NCI-H2227 (cell line): ENCODE measurements at regions not wholly inside any gene's neighbourhood (a gene's known extent, or its start where the extent isn't known, plus 50 kb on each side); places are given as distances from the start of the nearest gene placed in this dataset.
"Not testable (repeated sequence)": the region's sequence is repeated elsewhere in the genome, so short reads cannot be mapped to it uniquely, and the experiment has no call there.

Source experiments
- DNase-seq: peaks from one replicate; lab custom pipeline; 2025; ENCODE audit not compliant: unreplicated experiment; lab: John Stamatoyannopoulos, UW

DNA sequence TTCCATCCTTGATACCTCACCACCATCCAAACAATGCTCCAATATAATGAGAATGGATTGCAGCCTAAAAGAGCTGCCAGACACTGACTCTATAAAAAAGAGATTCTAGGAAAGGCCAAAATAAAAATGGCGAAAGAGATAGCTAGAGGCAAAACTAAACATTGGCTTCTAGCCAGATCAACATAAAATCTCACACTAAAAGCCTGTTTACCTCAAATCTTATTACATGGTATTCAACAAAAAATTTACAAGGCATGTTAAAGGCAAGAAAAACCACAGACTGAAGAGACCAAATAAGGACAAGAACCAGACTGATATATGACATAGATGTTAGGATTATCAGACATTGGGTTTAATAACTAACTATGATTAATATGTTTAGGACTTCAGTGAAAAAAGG lies 1127.0 kb downstream of the DNAJB9 start:
- no peak for DNase-seq

DNA sequence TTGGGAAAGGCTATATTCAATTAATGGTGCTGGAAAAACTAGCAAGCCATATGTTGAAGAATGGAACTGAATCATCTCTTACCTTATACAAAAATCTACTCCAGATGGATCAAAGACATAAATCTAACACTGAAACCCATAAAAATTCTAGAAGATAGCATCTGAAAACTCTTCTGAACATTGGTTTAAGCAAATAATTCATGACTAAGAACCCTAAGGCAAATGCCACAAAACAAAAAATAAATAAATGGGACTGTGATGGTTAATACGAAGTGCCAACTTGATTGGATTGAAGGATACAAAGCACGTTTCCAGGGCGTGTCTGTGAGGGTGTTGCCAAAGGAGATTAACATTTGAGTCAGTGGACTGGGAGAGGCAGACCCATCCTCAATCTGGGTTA lies 1130.0 kb downstream of the DNAJB9 start:
- no peak for DNase-seq

DNA sequence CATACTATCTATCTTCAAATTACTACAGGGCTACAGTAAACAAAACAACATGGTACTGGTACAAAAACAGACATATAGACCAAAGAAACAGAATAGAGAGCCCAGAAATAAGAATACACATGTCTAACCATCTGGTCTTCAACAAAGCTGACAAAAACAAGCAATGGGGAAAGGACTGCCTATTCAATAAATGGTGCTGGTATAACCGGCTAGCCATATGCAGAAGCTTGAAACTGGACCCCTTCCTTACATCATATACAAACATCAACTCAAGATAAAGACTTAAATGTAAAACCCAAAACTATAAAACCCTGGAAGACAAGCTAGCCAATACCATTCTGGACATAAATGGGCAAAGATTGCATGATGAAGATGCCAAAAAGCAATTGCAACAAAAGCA lies 1143.7 kb downstream of the DNAJB9 start:
- no peak for DNase-seq

DNA sequence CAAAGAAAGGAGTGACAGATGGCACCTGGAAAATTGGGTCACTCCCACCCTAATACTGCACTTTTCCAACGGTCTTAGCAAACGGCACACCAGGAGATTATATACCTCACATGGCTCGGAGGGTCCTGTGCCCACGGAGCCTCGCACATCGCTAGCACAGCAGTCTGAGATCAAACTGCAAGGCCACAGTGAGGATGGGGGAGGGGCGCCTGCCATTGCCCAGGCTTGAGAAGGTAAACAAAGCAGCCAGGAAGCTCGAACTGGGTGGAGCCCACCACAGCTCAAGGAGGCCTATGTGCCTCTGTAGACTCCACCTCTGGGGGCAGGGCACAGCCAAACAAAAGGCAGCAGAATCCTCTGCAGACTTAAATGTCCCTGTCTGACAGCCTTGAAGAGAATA lies 1149.7 kb downstream of the DNAJB9 start:
- not testable (repeated sequence) for DNase-seq

DNA sequence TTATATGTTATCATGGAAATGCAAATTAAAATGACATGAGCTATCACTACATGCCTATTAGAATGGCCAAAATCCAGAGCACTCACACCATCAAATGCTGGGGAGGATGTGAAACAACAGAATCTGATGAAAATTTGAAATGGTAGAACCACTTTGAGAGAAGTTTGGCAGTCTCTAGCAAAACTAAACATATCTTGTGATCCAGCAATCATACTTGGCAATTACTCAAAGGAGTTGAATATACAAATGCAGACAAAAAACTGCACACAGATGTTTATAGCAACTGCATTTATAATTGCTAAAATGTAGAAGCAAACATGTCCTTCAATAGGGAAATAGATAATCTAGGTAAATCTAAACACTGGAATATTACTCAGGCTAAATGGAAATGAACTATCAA lies 1164.9 kb downstream of the DNAJB9 start:
- DNase-seq = no peak

DNA sequence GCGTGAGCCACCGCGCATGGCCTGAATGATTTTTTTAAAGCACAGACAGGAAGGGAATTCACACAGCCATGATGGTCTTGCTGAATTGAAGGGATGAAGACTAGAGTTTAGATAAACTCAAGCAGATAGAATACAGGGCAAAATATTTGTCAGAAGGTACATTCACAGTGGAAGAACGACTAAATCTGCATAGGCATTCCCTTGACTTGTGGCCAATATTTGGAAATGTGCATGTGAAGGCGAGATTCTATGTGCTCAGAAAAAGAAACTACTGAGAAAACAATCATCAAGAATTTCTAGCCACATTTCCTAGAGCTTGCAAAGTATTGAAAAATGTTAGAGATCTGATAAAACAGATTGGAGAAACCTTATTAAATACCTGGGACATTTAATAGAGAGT lies 1166.2 kb downstream of the DNAJB9 start:
- DNase-seq = no peak

DNA sequence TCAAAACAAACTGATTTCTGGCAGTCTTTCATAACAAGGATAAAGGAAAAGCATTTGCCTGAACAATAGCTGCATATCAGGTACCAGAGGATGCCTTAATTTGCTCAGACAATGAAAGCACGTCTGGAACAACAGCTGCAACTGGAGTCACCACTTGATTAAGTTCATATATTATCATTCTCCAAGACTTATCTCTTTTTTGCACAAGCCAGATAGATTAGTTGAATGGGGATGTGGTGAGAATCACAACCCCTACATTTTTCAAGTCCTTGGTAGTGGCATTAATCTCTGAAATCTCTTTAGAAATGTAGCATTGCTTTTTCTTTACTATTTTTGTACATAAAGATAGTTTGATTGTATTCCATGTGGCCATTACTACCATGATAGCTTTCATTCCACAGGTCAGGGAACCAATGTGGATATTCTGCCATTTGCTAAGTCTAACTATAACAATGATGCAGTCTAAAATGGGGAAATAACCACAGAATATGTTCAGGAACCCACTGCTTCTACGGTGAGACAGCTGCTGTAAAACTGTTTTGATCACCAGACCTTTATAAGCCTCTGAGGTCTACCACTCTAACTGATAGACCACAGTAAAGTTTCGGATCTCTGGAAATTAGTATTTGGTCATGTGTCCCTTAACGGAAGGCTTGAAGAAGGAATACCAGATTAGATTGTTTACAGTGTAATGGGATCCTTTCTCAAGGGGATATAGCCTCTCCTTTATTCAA lies 1176.2 kb downstream of the DNAJB9 start:
- DNase-seq = no peak

DNA sequence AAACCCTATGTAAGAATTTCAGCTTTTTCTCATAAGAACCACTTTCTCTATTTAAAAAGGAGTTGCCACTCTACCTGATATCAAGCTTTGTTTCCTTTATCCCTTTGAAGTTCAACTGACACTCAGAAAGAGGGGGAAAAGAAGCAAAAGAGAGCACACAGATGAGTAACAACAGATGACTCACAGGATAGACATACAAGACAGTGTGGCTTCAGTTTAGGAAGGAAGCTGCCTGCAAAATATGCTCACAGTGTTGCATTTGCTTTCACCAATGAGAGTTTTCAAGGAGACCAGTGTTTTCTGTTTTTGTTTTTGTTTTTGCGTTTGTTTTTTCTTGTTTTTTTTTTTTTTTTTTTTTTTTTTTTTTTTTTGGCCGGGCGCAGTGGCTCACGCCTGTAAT lies 1181.6 kb downstream of the DNAJB9 start:
- no peak for DNase-seq

DNA sequence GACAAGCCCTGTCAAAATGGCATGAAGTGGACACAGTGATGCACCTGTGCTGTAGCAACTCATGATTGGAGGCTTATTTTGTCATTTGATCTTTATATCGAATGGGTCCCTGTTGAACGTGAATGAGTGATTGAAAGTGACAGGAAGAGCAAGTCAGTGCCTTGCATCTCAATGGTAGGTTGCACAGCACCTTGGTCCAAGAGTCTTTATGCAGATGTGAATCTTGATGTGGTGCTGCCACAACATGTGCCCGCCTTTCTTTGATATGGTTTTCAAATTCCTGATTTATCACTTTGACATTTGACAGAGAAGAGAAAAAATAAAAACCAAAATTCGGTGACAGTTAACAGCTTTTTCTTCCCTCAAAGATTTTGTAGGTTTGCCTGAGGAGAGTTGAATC lies 1182.4 kb downstream of the DNAJB9 start:
- no peak for DNase-seq

DNA sequence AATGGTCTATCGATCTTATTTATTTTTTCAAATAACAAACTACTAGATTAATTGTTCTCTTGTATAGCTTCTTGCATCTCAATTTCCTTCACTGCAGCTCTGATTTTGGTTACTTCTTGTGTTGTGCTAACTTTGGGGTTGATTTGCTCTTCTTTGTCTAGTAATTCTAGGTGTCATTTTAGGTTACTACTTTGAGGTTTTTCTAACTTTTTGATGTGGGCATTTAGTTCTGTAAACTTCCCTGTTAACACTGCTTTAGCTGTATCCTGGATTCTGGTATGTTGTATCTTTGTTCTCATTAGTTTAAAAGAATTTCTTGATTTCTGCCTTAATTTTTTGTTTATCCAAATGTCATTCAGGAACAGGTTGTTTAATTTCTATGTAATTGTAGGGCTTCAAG lies 1188.0 kb downstream of the DNAJB9 start:
- DNase-seq = no peak

DNA sequence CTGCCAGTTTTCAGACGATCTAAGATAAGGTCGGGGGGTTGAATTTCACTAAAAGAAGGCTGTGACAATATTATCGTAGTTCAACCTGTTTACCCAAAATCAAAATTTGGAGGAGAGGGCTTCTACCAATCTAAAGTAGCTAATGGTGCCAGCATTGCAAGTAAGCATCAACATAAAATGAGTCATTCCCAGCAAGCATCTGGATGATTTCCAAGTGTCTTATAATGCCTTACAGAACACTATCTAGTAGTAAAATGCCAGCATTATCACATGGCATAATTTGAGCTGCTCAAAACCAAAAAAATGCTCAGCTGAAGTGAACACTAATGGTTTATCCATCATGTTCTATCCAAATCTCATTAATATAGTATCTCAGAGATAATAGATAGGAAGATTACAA lies 1193.9 kb downstream of the DNAJB9 start:
- DNase-seq = no peak

DNA sequence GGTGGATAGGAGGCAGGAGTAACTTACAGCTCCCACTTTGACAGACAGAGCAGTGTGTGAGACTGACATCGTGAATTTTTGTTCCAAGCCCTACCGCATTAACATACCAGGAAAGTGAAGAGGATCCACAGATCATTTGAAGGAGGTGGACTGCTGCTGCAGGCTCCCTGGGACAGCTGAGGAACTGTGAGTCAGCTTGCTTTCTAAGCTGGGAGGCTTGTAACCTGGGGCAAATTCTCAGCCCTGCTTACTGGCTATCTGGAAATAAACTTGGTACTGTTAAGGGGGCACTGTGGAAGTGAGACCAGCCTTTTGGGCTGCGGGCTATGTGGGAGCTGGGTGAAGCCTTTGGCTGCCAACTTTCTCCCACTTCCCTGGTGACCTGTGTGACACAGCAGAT lies 1202.5 kb downstream of the DNAJB9 start:
- DNase-seq = no peak

DNA sequence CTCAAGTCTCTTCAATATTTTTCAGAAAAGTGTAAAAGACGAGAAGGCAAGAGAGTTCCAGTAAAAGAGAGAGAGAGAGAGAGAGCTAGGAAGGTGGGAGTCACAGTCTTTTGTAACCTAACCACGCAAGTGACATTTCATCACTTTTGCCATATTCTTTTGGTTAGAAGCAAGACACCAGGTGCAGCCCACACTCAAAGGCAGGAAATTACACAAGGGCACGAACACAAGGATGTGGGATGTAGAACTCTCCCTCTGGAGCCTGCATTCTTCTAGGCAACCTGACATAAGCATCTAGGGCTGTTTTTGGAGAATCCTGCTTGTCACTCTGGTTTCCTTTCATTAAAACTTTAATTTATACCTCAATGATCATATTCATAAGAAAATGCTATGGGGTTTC lies 1213.1 kb downstream of the DNAJB9 start:
- no peak for DNase-seq

DNA sequence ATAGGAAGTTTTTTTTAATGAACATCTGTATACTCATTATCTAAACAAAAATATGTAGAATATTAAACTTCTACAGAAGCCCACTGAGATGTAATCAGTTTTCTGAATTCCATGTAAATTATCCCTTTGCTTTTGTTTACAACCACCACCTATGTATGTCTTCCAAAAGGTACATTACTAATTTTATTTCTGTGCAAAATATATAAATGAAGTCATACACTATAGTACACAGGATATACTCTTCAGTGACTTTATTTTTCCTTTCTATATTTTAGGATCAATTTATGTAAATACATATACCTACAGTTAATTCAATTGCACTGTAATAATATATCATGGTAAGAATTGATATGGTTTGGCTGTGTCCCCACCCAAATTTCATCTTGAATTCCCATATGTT lies 1236.9 kb downstream of the DNAJB9 start:
- no peak for DNase-seq

DNA sequence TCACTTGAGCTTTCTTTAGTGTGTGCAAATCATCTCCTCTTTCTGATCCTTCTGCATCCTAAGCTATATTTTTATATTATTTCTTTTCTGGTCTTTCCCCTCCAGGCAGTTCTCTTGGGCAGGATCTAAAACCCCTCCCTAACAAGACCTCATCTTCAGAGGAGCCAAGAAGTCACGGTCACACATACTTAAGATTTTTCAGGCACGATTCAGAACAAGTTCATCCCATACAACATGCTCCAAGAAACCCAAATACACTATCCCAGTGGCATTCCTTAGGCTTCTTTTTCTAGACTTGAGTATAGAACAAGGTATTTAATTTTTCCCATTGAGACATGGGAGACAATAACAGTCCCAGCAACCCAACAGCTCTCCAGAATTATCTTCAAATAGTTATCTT lies 1251.5 kb downstream of the DNAJB9 start:
- DNase-seq = no peak

DNA sequence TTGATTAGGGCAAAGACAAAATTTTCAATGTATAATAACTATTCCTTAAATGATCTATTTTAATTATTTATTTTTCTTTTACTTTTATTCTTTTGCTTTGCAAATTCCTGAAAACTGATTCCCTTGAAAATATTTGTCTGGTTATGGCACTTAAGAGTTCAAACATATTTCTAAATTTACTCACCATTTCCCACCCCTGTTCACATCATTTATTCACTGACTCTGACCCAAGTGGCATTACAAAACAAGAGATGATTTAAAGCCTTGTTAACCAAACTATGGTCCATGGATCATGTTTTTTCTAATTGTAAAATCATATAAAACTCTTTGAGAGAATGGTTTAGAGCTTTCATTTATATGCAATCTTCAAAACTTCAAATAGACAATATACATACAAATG lies 1256.1 kb upstream of the LRRN3 start:
- DNase-seq = no peak

DNA sequence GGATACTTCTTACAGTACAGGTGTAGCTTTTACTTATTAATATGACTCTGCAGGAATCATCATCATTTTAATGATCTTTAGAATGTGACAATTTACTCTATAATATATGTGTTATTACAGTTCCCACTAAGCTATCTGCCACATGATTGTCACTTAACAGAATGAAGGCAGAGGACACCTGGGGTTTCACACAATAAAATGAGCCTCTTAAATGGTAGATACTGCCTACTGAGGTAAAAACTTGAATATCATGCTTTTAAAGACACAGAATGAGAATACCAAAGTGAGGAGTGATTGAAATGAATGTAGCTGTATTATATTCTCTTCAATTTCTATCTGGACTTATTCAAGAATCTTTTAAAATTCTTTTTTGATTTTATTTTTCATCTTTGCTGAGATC lies 1255.3 kb upstream of the LRRN3 start:
- DNase-seq = no peak

DNA sequence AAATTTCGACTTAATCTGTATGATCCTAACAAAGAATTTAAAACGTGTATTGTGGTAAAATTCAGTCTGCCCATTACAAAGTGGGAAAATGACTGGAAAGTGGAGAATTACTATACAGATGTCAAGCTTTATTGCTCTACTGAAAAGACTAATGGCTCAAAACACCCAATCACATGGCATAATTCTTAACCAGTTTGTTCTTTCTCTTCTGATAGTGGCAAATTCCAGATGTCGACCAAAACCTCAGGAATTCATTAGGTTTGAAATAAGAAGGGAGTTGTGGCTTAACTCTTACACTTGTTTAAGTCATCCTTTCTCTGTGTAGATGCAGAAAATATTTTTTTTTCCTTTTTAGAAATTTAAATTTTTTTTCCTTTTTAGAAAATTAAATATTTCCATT lies 1254.9 kb upstream of the LRRN3 start:
- no peak for DNase-seq

DNA sequence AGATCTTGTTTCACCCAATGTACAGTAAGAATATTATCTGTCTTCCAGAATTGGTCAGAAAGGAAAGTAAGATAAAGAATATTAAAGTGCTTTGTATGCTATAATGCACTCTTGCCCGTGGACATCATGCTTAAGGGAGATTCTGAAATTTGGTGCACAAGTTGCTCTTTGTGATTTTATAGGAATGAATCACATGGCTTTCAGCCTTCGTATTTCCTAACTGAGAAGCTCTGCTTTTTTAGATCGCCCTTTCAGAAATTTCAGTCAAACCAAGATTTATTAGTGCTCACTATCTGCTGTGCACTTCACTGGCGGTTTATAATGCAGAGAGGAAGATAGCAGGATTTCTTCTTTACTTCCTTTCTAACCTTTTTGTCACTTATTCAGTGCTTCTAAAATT lies 1248.5 kb upstream of the LRRN3 start:
- no peak for DNase-seq

DNA sequence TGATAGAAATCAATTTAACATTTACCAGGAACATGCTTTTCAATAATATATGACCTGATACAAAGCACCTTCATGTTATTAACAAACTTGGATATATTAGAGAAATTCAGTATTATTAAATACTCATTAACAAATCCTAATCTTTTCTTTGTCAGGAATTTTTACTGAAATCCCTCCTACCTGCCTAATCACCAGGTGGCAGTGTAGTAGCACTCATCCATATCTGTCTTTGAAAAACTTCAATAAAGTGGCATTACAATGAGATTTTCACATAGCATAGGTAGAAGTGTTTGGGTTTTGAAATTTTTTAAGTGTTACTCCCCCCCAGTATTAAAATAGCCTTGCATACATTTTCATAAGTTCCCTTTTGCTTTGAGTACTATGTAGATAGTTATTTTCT lies 1246.6 kb upstream of the LRRN3 start:
- DNase-seq = no peak

DNA sequence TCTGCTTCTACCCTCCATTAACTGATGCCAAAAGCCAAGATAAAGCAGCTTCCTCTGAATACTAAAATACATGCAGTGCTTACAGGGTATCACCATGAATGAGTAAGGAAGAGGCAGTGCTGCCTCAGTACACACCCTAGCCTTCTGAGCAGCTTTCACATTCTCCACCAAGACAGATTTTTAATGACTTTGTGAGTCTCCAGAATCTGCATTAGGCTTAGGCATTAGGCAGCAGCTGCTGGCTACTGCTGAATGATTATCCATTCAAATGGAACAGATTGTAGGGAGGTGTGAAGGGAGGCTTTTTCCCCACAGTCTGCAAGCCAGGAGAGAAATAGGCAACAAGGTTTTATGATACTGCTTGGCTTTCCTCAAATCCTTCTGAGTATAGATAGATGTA lies 1226.7 kb upstream of the LRRN3 start:
- no peak for DNase-seq

DNA sequence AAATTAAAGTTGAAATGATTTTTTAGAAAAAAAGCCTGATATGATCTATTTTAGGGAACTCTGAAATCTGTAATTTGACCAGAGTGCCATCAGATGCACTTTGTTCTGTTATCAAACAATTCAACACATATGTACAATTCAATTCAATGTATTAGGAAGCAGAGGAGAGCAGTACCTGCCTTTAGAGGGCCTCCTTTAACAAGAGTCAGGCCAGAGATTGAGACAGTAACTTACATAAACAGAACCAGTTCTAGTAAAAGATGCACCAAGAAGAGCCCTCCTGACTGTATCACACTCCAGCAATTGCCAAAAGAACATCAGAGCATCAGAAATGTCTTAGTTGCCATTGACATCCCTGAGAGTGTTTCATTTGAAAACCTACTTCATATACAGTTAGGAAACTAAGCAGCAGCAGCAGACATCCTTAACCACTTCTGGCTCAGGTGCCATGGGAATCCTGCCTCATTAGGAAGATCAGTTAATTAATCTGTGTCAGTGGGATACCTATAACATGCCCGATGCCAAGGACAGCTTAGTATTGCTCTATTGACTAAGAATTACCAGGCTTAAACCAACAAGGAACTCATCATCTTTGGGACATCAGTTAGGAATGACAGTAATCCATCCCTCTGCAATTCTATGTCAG lies 1222.6 kb upstream of the LRRN3 start:
- no peak for DNase-seq

DNA sequence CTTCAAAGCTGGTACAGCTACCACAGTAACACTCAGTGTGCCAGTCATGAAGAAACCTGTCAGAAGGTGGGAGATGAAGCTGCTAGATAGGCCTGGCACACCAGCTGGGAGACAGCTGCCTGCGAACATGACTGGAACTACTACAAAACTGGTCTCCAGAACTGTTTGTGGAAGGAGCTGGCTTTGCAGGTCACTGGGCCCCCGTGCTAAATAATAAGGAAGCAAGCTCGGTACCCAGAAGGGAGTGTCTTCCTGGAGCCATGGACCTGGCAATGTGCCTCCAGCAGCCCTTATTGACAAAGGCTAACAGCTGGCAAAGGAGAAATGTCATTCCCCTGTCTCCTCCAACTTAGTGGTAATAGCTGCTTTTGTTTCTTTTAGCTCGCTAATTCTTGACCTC lies 1217.6 kb upstream of the LRRN3 start:
- no peak for DNase-seq
